ENCODE measurements at regions not wholly inside any gene's neighbourhood (a gene's known extent, or its start where the extent isn't known, plus 50 kb on each side); places are given as distances from the start of the nearest gene placed in this dataset.
"Not testable (repeated sequence)": the region's sequence is repeated elsewhere in the genome, so short reads cannot be mapped to it uniquely, and the experiment has no call there.

DNA sequence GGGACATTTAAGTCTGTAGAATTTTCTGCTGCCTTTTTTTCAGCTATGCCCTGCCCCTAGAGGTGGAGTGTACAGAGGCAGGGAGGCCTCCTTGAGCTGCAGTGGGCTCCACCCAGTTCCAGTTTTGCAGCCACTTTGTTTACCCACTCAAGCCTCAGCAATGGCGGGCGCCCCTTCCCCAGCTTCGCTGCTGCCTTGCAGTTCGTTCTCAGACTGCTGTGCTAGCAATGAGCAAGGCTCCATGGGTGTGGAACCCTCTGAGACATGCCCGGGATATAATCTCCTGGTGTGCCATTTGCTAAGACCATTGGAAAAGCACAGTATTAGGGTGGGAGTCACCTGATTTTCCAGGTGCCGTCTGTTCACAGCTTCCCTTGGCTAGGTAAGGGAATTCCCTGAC is 68.0 kb upstream of the SEMA3E start:
- not testable (repeated sequence) for DNase-seq

DNA sequence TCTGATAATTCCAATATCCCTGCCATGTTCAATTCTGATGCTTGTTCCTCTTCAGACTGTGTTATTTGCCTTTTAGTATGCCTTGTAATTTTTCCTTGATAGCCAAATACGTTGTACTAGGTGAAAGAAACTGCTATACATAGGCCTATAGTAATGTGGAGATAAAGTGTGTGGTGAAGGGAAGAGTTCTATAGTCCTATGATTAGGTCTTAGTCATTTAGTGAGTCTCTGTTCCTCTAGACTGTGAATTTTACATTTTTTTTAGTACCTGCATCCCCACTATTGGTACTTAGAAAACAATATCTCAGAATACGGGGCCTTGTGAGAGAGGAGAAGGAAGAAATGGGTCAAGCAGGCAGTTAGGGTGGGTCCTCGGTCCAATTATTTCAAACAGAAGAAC is 59.6 kb upstream of the SEMA3E start:
- no peak for DNase-seq

DNA sequence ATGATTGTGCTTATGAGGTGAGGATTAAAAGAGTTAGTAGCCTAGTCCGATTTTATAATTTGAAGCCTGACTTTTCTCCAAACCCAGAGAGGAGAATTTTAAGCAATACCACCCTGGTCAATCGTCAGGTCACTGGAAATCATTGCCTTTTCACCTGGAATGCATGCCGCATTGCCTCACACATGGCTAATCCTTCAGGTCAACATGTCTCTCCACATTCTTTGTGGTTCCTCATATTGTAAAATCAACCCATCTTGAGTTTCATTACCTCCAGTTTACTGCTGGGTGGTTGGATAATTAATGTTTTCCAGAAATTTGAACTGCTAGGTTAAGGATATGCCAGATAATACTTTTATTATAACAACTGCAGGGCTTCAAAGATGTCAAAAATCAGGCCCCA is 55.6 kb upstream of the SEMA3E start:
- DNase-seq: no peak

DNA sequence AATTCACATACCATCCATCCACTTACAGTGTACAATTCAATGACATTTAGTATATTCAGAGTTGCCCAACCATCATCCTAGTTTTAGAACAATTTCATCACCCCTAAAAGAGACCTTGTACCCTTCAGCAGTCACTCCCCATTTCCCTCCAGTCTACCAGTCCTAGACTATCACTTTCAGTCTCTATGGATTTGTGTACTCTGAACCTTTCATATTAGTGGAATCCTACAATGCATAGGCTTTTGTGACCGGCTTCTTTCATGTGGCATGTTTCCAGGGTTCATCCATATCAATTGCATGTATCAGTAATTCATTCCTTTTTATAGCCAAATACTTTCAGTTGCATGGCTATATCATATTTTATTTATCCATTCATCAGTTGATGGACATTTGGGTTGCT is 53.5 kb upstream of the SEMA3E start:
- no peak for DNase-seq

DNA sequence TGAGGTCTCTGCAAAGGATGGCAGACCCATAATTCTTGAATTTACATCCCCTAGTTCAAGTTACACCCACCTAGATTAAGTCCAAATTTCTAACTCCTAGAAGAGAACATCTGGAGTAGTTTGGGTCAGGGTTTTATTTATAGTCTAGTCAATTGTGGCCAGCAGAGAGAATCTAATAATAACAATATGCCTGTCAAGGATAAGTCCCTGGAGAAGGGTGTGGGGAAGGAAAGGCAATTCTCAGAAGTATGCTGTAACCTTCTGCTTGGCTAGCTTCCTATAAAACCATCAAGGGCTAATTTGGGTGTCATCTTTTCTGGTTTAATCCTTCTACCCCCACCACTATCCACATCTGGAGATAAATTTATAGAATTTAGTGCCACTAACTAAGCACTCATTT is 52.8 kb upstream of the SEMA3E start:
- DNase-seq: peak; percentile 2

All from fibroblast of skin of right quadriceps (primary cell).